ENCODE measurements at regions not wholly inside any gene's neighbourhood (a gene's known extent, or its start where the extent isn't known, plus 50 kb on each side); places are given as distances from the start of the nearest gene placed in this dataset.
"Not testable (repeated sequence)": the region's sequence is repeated elsewhere in the genome, so short reads cannot be mapped to it uniquely, and the experiment has no call there.

DNA sequence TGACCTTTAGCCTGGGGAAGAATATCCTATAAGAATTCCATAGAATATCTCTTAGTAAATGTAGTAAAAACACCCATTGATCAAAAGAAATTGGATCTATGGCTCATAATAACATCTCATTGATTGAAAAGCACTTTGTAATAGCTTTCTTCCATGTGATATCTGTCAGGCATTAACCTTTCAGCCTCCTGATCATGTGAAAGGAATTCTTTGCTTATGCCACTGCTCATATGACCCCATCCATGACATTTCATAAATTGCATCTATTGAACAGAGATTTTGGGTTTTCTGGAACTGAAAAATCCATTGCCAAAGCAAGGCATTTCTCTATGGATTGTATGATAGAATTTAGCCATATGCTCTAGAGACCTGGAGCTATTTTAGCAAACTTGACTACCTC is 519.3 kb upstream of the PFKP start:
- DNase-seq = no peak
- Histone ChIP-seq H3K36me3 (no peaks in the 10 kb centered on the region), H3K27ac (no peak overlapping the region), H3K9me3 (no peaks in the 10 kb centered on the region), H3K4me1 (no peaks in the 10 kb centered on the region), H3K27me3 (no peaks in the 10 kb centered on the region), H3K4me3 (no peak overlapping the region)
- TF ChIP-seq POLR2AphosphoS5 (IDR thresholded peaks at IDR 0.05) (no peak), EP300 (IDR thresholded peaks at IDR 0.05; ENCODE audit: low read depth) (no peak), POLR2A (IDR thresholded peaks at IDR 0.05) (no peak)
- TF ChIP-seq, protein P1, sequence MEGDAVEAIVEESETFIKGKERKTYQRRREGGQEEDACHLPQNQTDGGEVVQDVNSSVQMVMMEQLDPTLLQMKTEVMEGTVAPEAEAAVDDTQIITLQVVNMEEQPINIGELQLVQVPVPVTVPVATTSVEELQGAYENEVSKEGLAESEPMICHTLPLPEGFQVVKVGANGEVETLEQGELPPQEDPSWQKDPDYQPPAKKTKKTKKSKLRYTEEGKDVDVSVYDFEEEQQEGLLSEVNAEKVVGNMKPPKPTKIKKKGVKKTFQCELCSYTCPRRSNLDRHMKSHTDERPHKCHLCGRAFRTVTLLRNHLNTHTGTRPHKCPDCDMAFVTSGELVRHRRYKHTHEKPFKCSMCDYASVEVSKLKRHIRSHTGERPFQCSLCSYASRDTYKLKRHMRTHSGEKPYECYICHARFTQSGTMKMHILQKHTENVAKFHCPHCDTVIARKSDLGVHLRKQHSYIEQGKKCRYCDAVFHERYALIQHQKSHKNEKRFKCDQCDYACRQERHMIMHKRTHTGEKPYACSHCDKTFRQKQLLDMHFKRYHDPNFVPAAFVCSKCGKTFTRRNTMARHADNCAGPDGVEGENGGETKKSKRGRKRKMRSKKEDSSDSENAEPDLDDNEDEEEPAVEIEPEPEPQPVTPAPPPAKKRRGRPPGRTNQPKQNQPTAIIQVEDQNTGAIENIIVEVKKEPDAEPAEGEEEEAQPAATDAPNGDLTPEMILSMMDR (IDR thresholded peaks at IDR 0.05) = no peak
- intact Hi-C loops (cut with DNase I; ENCODE audit: low total_unique reads) = no loop called here
- in situ Hi-C loops (cut with MboI; ENCODE audit: low pct_ligation_motif_present in 1 of 4, low pct_unique_long_range_greater_than_20kb in 1 of 4, low sequenced_read_pairs in 3 of 4) = no loop called here

DNA sequence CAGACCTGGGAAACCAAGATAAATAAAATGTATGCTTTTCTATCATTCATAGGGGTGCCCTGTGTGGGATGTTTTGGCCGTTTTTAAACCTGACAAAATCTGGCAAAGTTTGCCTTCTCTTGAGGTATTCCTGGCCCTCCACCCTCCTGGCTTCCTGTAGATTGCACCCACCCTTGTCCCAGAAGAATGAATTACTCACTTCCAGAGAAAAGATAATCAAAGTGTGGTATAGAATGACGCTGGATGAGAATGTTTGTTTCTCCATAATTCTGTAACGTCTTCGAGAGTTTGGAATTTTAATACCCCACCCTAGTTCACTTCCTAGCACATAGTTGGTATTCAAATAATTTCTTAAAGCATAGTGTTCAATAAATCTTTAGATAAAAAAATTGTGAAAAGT is 519.7 kb upstream of the PFKP start:
- intact Hi-C loops (cut with DNase I; ENCODE audit: low total_unique reads) = no loop called here
- no peak overlapping the region for H3K27ac ChIP-seq
- in situ Hi-C loops (cut with MboI; ENCODE audit: low pct_ligation_motif_present in 1 of 4, low pct_unique_long_range_greater_than_20kb in 1 of 4, low sequenced_read_pairs in 3 of 4) = no loop called here
- H3K4me3 ChIP-seq = no peak overlapping the region
- H3K4me1 ChIP-seq = no peaks in the 10 kb centered on the region
- no peak for TF ChIP-seq POLR2AphosphoS5 (IDR thresholded peaks at IDR 0.05)
- TF ChIP-seq EP300 (IDR thresholded peaks at IDR 0.05; ENCODE audit: low read depth) = no peak
- no peak for TF ChIP-seq POLR2A (IDR thresholded peaks at IDR 0.05)
- TF ChIP-seq, protein P1 (IDR thresholded peaks at IDR 0.05) = no peak
- no peaks in the 10 kb centered on the region for H3K9me3 ChIP-seq
- 54 to 64% methylated on average over 4 of the region's 4 CpGs for WGBS, 2 donors (ENCODE audit: low coverage in 1 of 2)
- no peaks in the 10 kb centered on the region for H3K27me3 ChIP-seq
- H3K36me3 ChIP-seq = no peaks in the 10 kb centered on the region
- no peak for DNase-seq

GRCh38 chr10:2546894-2547293 is 520.5 kb upstream of the PFKP start:
- intact Hi-C loops (cut with DNase I; ENCODE audit: low total_unique reads); H3K4me1 ChIP-seq; DNase-seq; H3K27me3 ChIP-seq; H3K36me3 ChIP-seq; H3K9me3 ChIP-seq; H3K27ac ChIP-seq; in situ Hi-C loops (cut with MboI; ENCODE audit: low pct_ligation_motif_present in 1 of 4, low pct_unique_long_range_greater_than_20kb in 1 of 4, low sequenced_read_pairs in 3 of 4); H3K4me3 ChIP-seq: not testable (repeated sequence)
- WGBS, 2 donors (ENCODE audit: low coverage in 1 of 2) = 86 to 92% methylated on average over 2 to 3 of the region's 3 CpGs

DNA sequence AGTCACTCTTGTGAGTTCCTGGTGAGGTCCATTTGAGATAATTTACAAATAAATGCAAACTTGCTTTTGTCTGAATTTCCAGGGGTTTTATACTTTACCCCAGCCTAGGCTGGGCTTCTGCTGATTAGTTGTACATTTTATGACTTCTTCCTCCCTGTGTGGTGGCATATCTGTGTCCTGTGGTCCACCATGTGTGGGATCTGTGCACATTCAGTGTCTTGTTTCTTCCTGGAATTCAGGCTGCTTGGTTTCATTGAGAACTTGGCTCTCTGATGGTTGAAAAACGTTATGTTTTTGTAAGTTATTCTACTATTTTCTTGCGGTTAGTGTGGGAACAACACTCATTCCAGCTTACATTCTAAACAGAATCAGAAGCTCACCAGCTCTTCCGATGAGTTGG is 523.4 kb upstream of the PFKP start:
- intact Hi-C loops (cut with DNase I; ENCODE audit: low total_unique reads) (no loop called here), in situ Hi-C loops (cut with MboI; ENCODE audit: low pct_ligation_motif_present in 1 of 4, low pct_unique_long_range_greater_than_20kb in 1 of 4, low sequenced_read_pairs in 3 of 4) (no loop called here)
- no peaks in the 10 kb centered on the region for H3K27me3 ChIP-seq
- DNase-seq = no peak
- TF ChIP-seq, protein P1 (IDR thresholded peaks at IDR 0.05) = no peak
- TF ChIP-seq EP300 (IDR thresholded peaks at IDR 0.05; ENCODE audit: low read depth) = no peak
- no peak for TF ChIP-seq POLR2AphosphoS5 (IDR thresholded peaks at IDR 0.05)
- no peak for TF ChIP-seq POLR2A (IDR thresholded peaks at IDR 0.05)
- no peaks in the 10 kb centered on the region for H3K9me3 ChIP-seq
- 75% methylated on average over 3 of the region's 3 CpGs; no CpG with 5 or more reads in 1 of the 2 donors for whole genome bisulfite sequencing, 2 donors (ENCODE audit: low coverage in 1 of 2)
- H3K27ac ChIP-seq = no peak overlapping the region
- no peaks in the 10 kb centered on the region for H3K4me1 ChIP-seq
- H3K36me3 ChIP-seq = no peaks in the 10 kb centered on the region
- H3K4me3 ChIP-seq = no peak overlapping the region

GRCh38 chr10:2543142-2543886 is 524.0 kb upstream of the PFKP start:
- H3K4me1 ChIP-seq = no peaks in the 10 kb centered on the region
- intact Hi-C loops (cut with DNase I; ENCODE audit: low total_unique reads) (no loop called here), in situ Hi-C loops (cut with MboI; ENCODE audit: low pct_ligation_motif_present in 1 of 4, low pct_unique_long_range_greater_than_20kb in 1 of 4, low sequenced_read_pairs in 3 of 4) (no loop called here)
- no peaks in the 10 kb centered on the region for H3K27me3 ChIP-seq
- no peak for DNase-seq
- H3K4me3 ChIP-seq = no peak overlapping the region
- WGBS, 2 donors (ENCODE audit: low coverage in 1 of 2) = 86 to 87% methylated on average over 5 to 17 of the region's 17 CpGs
- TF ChIP-seq EP300 (IDR thresholded peaks at IDR 0.05; ENCODE audit: low read depth) (no peak), POLR2A (IDR thresholded peaks at IDR 0.05) (no peak), POLR2AphosphoS5 (IDR thresholded peaks at IDR 0.05) (no peak)
- TF ChIP-seq, protein P1 (IDR thresholded peaks at IDR 0.05) = no peak
- no peak overlapping the region for H3K27ac ChIP-seq
- no peaks in the 10 kb centered on the region for H3K9me3 ChIP-seq
- no peaks in the 10 kb centered on the region for H3K36me3 ChIP-seq
